PFSK-1 (cell line): ENCODE measurements at regions not wholly inside any gene's neighbourhood (a gene's known extent, or its start where the extent isn't known, plus 50 kb on each side); places are given as distances from the start of the nearest gene placed in this dataset.

Experiments
- FOXP2 ChIP-seq: optimal IDR thresholded peaks from 2 replicates; pipeline ENCODE3; 2011; ENCODE audit warnings: borderline replicate concordance, control low read depth, inconsistent platforms; ENCODE audit not compliant: insufficient read depth; ENCODE audit errors: extremely low read length, extremely low read depth
- POLR2AphosphoS5 ChIP-seq: IDR thresholded peaks from 2 replicates; pipeline ENCODE4 v1.6.1; 2012; ENCODE audit warnings: low read depth, mild to moderate bottlenecking, control low read depth, low read length, moderate library complexity
- REST ChIP-seq, 2 experiments: IDR thresholded peaks; 2 replicates each; pipeline versions ENCODE4 v1.6.1 to v1.8.0; 2011 to 2012; ENCODE audit warnings: low read depth in 2 of 2, low read length in 2 of 2, control low read depth in 1 of 2, inconsistent platforms in 1 of 2, mild to moderate bottlenecking in 1 of 2, moderate library complexity in 1 of 2; ENCODE audit not compliant: insufficient read depth in 1 of 2
- SIN3A ChIP-seq: IDR thresholded peaks from 2 replicates; pipeline ENCODE4 v1.6.1; 2012; ENCODE audit warnings: mild to moderate bottlenecking, low read length, moderate library complexity, borderline replicate concordance; ENCODE audit not compliant: insufficient read depth
- TAF1 ChIP-seq: IDR thresholded peaks from 2 replicates; pipeline ENCODE4 v1.6.1; 2012; ENCODE audit warnings: low read length, control low read depth, borderline replicate concordance; ENCODE audit not compliant: insufficient read depth

DNA sequence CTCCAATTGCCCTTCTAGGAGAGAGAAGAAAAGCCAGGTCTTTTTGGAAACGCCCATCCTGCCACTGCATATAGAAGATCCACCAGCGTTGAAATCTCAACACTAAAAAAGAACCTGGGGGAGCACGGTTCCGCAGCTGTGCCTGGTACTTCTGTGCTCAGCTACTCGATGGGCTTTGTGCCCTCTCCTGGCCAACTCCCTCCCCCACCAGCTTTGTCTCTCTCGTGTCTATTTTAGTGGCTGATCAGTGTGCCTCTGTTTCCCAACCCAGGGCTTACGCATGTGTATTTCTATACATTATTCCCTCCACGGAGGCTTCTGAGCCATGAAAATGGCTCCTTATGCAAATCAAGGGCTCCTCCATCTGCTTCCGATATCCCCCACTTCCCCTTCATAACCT is 83.5 kb downstream of the RBFOX3 start:
- no peak for TF ChIP-seq REST (IDR thresholded peaks at IDR 0.05; ENCODE audit: insufficient read depth in 1 of 2, low read depth in 2 of 2, low read length in 2 of 2)
- no peak for TF ChIP-seq FOXP2
- TF ChIP-seq SIN3A = no peak
- no peak for TF ChIP-seq TAF1
- TF ChIP-seq POLR2AphosphoS5 = no peak

GRCh38 chr17:79525793-79526677 is 84.8 kb downstream of the RBFOX3 start:
- TF ChIP-seq TAF1 (no peak), REST (IDR thresholded peaks at IDR 0.05; ENCODE audit: insufficient read depth in 1 of 2, low read depth in 2 of 2, low read length in 2 of 2) (no peak), FOXP2 (no peak), POLR2AphosphoS5 (no peak), SIN3A (no peak)

GRCh38 chr17:79524213-79525187 is 86.4 kb downstream of the RBFOX3 start:
- TF ChIP-seq TAF1 = no peak
- no peak for TF ChIP-seq FOXP2
- TF ChIP-seq POLR2AphosphoS5 = no peak
- TF ChIP-seq REST (IDR thresholded peaks at IDR 0.05; ENCODE audit: insufficient read depth in 1 of 2, low read depth in 2 of 2, low read length in 2 of 2) = no peak
- no peak for TF ChIP-seq SIN3A

DNA sequence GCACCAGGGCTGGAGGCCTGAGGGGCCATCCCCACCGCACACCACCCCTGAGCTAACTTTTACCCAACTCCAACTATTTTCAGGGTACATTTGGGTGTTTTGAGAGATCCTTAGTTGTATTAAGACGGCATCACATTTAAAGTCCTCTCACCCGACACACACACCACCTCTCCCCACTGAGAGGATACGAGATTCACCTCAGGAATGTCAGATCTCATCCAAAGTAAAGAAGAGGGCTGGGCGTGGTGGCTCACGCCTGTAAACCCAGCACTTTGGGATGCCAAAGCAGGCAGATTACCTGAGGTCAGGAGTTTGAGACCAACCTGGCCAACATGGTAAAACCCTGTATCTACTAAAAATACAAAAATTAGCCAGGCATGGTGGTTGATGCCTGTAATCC is 88.4 kb downstream of the RBFOX3 start:
- TF ChIP-seq REST (IDR thresholded peaks at IDR 0.05; ENCODE audit: insufficient read depth in 1 of 2, low read depth in 2 of 2, low read length in 2 of 2) = no peak
- no peak for TF ChIP-seq FOXP2
- no peak for TF ChIP-seq SIN3A
- TF ChIP-seq TAF1 = no peak
- no peak for TF ChIP-seq POLR2AphosphoS5
